ENCODE measurements at regions not wholly inside any gene's neighbourhood (a gene's known extent, or its start where the extent isn't known, plus 50 kb on each side); places are given as distances from the start of the nearest gene placed in this dataset.

DNA sequence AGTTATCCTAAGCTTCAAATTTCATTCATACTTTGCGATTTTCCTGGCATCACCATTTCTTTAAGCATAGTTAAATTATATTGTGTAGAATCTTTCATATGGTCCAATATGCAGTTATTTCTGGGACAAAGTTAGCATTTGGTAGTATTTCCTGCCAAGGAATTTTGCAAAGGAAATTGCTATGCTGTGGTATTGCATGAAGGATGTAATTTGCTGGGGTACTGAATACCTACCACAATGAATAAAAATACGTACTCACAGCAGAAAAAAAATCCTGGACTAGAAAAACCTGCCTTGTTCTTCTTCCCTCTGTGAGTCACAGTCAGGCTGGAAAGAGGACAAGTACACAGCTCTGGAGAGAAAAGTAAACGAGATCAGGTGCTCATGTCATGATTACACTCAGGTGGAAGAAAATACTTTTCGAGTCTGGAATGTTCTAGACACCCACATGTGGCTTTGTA is 241.2 kb downstream of the PTBP2 start:
- TF ChIP-seq, protein P1, sequence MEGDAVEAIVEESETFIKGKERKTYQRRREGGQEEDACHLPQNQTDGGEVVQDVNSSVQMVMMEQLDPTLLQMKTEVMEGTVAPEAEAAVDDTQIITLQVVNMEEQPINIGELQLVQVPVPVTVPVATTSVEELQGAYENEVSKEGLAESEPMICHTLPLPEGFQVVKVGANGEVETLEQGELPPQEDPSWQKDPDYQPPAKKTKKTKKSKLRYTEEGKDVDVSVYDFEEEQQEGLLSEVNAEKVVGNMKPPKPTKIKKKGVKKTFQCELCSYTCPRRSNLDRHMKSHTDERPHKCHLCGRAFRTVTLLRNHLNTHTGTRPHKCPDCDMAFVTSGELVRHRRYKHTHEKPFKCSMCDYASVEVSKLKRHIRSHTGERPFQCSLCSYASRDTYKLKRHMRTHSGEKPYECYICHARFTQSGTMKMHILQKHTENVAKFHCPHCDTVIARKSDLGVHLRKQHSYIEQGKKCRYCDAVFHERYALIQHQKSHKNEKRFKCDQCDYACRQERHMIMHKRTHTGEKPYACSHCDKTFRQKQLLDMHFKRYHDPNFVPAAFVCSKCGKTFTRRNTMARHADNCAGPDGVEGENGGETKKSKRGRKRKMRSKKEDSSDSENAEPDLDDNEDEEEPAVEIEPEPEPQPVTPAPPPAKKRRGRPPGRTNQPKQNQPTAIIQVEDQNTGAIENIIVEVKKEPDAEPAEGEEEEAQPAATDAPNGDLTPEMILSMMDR (IDR thresholded peaks at IDR 0.05 in 8 of 11, conservative IDR thresholded peaks at IDR 0.05 in 3 of 11), result no peak
- TF ChIP-seq POLR2AphosphoS5 (IDR thresholded peaks at IDR 0.05) (no peak), POLR2A (IDR thresholded peaks at IDR 0.05) (no peak)

All from spleen (tissue), 7 donors.